ENCODE measurements at regions not wholly inside any gene's neighbourhood (a gene's known extent, or its start where the extent isn't known, plus 50 kb on each side); places are given as distances from the start of the nearest gene placed in this dataset.

DNA sequence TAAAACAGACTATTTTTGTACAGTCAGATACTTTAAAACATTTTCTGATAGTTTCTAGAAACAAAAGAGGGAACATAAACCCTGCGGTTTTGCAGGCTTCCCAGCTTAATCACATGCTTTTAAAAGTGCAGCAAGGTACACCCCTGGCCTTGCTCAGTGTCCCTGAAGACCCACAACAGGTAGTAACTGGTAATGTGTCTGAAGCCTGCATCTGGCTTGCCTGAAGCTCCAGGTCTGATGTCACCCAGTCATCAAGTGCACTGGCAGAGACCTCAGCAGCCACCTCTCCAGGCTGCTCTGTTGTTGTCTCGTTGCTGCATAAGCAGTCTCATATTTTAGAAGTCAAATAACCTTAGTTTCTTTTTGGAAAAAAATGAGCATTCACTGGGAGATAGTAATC, 376.1 kb upstream of the MTPN start:
- no peak for DNase-seq (ENCODE audit: extremely low read depth, low read depth)
- no peak overlapping the region for H3K4me3 ChIP-seq (replicated peaks; ENCODE audit: low read depth, low read length)
- TF ChIP-seq, protein P1, sequence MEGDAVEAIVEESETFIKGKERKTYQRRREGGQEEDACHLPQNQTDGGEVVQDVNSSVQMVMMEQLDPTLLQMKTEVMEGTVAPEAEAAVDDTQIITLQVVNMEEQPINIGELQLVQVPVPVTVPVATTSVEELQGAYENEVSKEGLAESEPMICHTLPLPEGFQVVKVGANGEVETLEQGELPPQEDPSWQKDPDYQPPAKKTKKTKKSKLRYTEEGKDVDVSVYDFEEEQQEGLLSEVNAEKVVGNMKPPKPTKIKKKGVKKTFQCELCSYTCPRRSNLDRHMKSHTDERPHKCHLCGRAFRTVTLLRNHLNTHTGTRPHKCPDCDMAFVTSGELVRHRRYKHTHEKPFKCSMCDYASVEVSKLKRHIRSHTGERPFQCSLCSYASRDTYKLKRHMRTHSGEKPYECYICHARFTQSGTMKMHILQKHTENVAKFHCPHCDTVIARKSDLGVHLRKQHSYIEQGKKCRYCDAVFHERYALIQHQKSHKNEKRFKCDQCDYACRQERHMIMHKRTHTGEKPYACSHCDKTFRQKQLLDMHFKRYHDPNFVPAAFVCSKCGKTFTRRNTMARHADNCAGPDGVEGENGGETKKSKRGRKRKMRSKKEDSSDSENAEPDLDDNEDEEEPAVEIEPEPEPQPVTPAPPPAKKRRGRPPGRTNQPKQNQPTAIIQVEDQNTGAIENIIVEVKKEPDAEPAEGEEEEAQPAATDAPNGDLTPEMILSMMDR (IDR thresholded peaks at IDR 0.05; ENCODE audit: low read depth, low read length, missing control alignments) = no peak

DNA sequence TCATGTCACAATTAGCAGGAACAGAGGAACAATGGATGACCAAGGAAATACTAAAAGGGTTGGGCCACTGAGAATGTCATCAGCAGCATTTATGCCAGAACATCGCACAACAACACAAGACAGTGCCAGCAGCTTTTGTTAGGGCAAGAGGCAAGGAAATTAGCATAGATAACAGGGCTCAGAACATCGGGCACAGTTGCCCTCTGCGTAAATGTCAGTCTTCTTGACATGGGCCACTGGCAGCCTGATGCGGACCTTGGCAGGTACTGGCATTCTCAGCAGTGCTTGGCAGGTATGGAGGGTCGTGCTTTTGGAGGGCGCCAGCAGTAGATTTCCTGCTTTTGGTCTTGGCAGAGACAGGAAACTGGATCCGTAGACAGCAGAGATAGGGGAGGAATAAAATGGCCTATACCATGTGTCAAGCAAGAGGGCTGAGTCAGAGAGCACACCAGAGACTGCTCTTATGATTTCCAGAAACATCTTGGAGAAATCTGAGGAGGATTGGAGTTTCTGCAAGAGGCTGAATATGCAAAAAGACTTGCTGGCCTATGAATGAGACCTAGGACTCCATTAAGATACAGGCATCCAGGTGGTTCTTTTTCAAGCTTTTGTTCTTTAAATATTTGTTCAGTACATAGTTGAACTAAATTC, 371.5 kb upstream of the MTPN start:
- DNase-seq (ENCODE audit: extremely low read depth, low read depth) = no peak
- no peak overlapping the region for H3K4me3 ChIP-seq (replicated peaks; ENCODE audit: low read depth, low read length)
- TF ChIP-seq, protein P1 (IDR thresholded peaks at IDR 0.05; ENCODE audit: low read depth, low read length, missing control alignments) = no peak

DNA sequence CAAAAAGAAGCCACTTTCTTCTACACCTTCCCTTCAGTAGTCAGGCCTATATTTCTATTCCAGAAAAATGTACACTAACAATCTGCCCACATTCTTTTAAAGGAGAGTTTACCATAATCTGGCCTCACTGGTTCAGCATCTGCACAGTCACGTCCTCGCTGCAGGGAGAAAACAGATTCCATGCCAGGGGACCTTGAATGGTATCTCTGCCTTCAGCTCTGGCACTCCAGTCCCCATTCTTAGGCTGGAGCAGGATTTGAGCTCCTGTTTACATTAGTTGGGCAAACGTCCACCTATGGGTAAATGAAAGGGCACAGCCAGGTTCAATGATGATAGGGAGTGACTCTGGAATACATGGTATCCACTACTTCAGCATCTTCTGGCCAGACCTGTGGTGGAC, 371.0 kb upstream of the MTPN start:
- DNase-seq (ENCODE audit: extremely low read depth, low read depth) = no peak
- H3K4me3 ChIP-seq (replicated peaks; ENCODE audit: low read depth, low read length) = no peak overlapping the region
- TF ChIP-seq, protein P1 (IDR thresholded peaks at IDR 0.05; ENCODE audit: low read depth, low read length, missing control alignments) = no peak

DNA sequence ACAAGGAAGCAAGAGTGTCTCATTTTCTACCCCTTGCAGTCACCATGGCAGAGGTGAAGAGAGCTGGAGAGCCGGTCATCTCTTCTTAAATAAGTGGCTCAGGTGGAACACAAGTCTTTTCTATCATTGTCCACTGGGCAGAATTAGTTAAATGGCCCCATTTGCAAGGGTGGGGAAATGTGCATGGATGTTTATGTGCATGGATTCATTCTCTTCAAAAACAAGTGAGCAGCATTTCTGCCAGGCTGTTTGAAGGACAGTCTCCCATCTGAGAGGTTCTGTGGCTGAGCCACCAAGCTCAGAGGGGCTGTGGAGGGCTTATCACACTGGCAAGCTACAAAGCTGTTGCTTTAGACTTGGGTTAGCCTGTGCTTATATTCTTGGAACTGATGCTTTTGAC, 370.3 kb upstream of the MTPN start:
- TF ChIP-seq, protein P1 (IDR thresholded peaks at IDR 0.05; ENCODE audit: low read depth, low read length, missing control alignments) = no peak
- no peak overlapping the region for H3K4me3 ChIP-seq (replicated peaks; ENCODE audit: low read depth, low read length)
- no peak for DNase-seq (ENCODE audit: extremely low read depth, low read depth)

DNA sequence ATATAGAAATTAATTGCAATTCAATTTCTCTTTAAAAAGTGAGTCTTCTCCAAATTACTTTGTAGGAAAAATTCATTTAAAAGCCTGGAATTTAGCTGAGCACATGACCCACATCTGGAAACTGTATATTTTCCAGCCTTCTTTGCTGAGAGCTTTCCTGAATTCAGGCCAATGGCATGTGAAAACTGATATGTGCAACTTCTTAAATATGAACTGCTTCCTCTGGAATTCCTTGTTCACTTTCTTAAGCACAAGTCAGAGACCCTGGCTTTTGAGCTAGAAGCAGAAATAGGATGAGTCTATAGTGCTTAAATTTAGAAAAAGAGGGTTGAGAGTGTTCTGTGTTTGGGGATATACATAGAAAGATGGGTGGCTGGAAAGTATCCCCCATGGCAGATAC, 365.1 kb upstream of the MTPN start:
- H3K4me3 ChIP-seq (replicated peaks; ENCODE audit: low read depth, low read length) = no peak overlapping the region
- DNase-seq (ENCODE audit: extremely low read depth, low read depth) = no peak
- TF ChIP-seq, protein P1 (IDR thresholded peaks at IDR 0.05; ENCODE audit: low read depth, low read length, missing control alignments) = no peak

DNA sequence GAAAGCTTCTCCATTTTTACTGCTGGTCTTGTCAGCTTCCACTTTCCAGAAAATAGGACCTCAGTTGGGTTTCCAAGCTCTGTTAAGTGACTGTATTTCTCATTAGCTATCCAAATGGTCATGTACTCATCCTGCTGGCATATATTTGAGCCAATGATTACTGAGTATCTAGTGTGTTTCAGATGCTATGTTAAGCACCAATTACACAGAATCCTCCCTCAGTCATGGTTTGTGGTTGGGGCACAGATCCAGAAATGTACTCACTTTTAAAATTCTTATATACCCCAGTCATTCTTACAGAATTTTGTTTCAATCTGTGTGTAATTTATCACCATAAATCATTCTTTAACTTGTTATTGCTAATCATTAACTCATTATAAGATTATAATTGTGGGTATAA, 362.3 kb upstream of the MTPN start:
- TF ChIP-seq, protein P1 (IDR thresholded peaks at IDR 0.05; ENCODE audit: low read depth, low read length, missing control alignments) = no peak
- no peak overlapping the region for H3K4me3 ChIP-seq (replicated peaks; ENCODE audit: low read depth, low read length)
- no peak for DNase-seq (ENCODE audit: extremely low read depth, low read depth)

DNA sequence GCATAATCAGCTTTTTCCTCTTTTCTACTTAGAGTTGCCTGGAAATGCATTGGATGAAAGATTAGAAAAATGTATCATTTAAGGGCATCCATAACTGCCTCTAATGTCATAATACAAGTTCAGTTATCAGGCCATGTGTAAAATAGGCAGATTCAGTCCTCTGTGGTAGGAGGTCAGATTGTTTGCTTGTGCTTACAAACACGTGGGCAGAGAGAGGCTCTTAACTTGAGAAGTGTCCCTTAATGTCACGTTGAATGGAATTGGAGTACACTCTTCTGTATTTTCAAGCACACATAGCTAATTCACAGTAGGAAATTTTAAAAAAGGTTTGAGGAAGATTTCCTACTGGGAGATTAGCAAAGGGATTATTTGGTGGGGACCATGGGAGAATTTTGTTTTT, 359.8 kb upstream of the MTPN start:
- no peak overlapping the region for H3K4me3 ChIP-seq (replicated peaks; ENCODE audit: low read depth, low read length)
- DNase-seq (ENCODE audit: extremely low read depth, low read depth) = no peak
- TF ChIP-seq, protein P1 (IDR thresholded peaks at IDR 0.05; ENCODE audit: low read depth, low read length, missing control alignments) = no peak

Data from HFF-Myc (cell line).